Progenitor cell of endocrine pancreas (in vitro differentiated cells): ENCODE measurements at regions not wholly inside any gene's neighbourhood (a gene's known extent, or its start where the extent isn't known, plus 50 kb on each side); places are given as distances from the start of the nearest gene placed in this dataset.

Source experiments
- DNase-seq: peaks from one replicate; pipeline ENCODE4 v3.0.0; 2021; ENCODE audit warnings: low spot score; ENCODE audit not compliant: unreplicated experiment
- H3K27ac Mint-ChIP-seq: 2 replicates; pipeline ENCODE4 v1.8.0; 2021; ENCODE audit warnings: mild to moderate bottlenecking, moderate library complexity, mixed read lengths
- H3K27me3 Mint-ChIP-seq: 2 replicates; pipeline ENCODE4 v1.8.0; 2021; ENCODE audit warnings: mixed read lengths
- H3K36me3 Mint-ChIP-seq: 2 replicates; pipeline ENCODE4 v1.8.0; 2022; ENCODE audit warnings: mixed read lengths; ENCODE audit not compliant: insufficient read depth
- H3K4me1 Mint-ChIP-seq: 2 replicates; pipeline ENCODE4 v1.8.0; 2021; ENCODE audit warnings: low read depth, mixed read lengths
- H3K4me3 Mint-ChIP-seq: 2 replicates; pipeline ENCODE4 v1.8.0; 2021; ENCODE audit warnings: low read depth, mild to moderate bottlenecking, moderate library complexity, mixed read lengths
- H3K9me3 Mint-ChIP-seq: 2 replicates; pipeline ENCODE4 v1.8.0; 2021; ENCODE audit warnings: low read depth, mixed read lengths
- CTCF ChIP-seq: fragments of 200-600 bp; sonication (generic); IDR thresholded peaks from one replicate; pipeline ENCODE4 v1.5.0; 2021; ENCODE audit warnings: antibody characterized with exemption, mild to moderate bottlenecking; ENCODE audit not compliant: unreplicated experiment

- Mint-ChIP-seq H3K27ac (no peak overlapping the region), H3K36me3 (no peaks in the 10 kb centered on the region), H3K4me3 (no peak overlapping the region), H3K27me3 (peaks cover 21% of the 10 kb centered on the region), H3K9me3 (no peaks in the 10 kb centered on the region), H3K4me1 (peaks cover 8% of the 10 kb centered on the region)
- DNase-seq, result no peak
- TF ChIP-seq CTCF, result no peak
Observed at GRCh38 chr13:26927511-26927910, 166.9 kb upstream of the GPR12 start.

DNA sequence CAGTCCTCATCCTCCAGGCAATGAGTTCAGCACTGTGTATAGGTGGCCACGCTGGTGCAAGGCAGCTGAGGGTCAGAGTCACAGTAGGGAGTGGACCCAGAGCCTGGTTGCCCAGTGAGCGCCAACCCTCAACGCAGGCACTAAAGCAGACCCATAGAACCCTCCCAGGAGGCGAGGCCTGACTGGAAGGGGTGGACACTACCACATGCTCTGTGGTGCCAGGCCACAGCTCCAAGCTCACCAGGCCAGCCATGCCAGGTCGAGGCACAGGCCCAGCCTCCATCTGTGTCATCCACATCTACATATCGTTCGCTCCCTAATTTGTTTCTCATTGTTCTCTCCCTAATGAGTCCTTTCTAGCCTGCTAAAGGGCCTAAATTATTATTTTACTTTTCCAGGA, 165.8 kb upstream of the GPR12 start:
- Mint-ChIP-seq H3K27ac (no peak overlapping the region), H3K9me3 (no peaks in the 10 kb centered on the region), H3K27me3 (peaks cover 24% of the 10 kb centered on the region), H3K36me3 (no peaks in the 10 kb centered on the region), H3K4me3 (no peak overlapping the region), H3K4me1 (peaks cover 8% of the 10 kb centered on the region)
- DNase-seq, result no peak
- no peak for TF ChIP-seq CTCF

DNA sequence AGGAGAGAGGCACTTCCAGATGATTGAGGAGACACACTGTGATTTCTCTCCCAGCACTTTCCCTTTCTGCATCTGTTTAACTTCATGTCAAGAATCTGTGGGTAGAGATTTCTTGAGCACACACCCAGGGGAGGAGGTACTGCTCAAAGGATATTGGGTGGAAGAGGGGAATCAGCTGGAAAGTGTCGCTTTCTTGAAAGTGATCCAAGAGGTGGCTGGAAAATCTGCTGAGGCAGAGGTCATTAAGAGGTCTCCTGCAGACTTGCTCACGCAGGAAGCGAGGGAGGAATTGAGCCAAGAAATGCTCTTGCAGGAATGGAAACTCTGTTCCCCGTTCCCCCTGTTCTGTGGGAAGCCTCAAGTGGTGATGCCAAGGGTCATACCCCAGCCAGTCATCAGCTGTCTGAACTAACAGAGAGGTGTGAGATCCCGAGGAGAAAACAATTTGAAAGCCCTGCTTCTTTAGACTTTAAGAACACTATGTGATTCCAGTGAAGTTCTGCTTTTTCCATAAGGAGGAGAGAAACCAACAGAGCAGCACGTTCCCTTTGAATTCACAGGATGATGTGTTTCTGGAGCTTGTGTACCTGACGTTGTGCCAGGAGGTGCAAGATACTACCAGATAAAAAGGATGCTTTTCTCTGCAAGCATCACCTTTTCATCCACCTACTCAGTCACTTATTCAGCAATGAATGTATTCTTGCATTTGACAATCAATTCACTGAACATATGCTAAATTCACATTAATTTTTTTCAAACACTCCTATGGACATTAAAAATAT, 163.4 kb upstream of the GPR12 start:
- Mint-ChIP-seq H3K27me3 (peaks cover 23% of the 10 kb centered on the region), H3K27ac (no peak overlapping the region), H3K4me1 (peaks cover 13% of the 10 kb centered on the region), H3K9me3 (no peaks in the 10 kb centered on the region), H3K36me3 (no peaks in the 10 kb centered on the region), H3K4me3 (no peak overlapping the region)
- no peak for TF ChIP-seq CTCF
- DNase-seq, result no peak

DNA sequence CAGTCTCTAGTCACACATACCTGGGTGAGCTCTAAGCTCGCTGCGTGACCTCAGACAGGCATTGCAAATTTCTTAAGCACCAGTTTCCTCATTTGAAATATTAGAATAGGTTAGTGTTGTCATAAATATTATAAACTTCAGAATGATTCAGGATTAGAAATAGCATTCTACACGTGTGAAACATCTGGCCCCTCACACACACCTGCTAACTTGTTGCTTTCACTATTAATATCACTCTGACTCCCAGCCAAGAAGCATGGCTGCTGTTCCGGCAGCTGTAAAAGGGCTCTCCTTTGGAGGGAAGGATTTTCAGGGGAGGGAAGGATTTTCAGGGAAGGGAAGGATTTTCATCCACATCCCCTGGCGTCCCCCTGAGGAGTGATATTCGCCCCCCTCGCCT, 161.3 kb upstream of the GPR12 start:
- no peak for TF ChIP-seq CTCF
- Mint-ChIP-seq H3K36me3 (no peaks in the 10 kb centered on the region), H3K27me3 (peaks cover 15% of the 10 kb centered on the region), H3K9me3 (no peaks in the 10 kb centered on the region), H3K27ac (no peak overlapping the region), H3K4me3 (no peak overlapping the region), H3K4me1 (peaks cover 13% of the 10 kb centered on the region)
- DNase-seq, result no peak

DNA sequence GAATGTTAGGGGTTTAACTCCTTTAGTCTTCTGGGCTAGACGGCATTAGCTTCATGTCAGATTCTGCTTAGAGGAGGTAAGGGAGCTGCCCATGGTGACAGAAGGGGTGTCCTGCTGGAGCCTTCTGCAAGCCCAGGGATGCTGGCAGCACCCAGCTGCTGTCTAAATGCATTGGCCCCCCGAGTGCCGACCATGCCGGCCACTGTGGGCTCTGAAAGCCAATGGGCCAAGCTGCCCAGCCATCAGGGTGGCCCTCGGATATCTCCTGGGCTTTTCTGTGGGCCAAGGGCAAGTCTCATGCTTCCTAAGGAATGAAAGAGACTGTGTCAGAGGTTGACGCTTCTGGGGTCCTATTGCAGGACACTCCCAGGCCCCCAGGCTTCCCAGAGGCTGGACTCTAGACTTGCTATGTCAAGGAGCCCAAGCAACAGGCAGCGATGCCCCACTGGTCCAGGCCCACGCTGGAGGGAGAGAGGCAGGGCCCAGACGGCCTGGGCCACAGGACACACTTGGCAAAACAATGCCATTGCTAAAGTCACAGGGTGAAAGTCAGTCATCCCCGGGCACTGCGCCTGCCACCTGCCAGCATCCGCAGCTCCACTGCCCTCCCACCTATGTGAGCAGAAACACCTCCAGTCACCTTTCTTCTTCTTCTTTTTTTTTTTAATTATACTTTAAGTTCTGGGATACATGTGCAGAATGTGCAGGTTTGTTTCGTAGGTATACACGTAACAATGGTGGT, 160.2 kb upstream of the GPR12 start:
- Mint-ChIP-seq H3K4me1 (peaks cover 13% of the 10 kb centered on the region), H3K36me3 (no peaks in the 10 kb centered on the region), H3K4me3 (no peak overlapping the region), H3K27ac (no peak overlapping the region), H3K9me3 (no peaks in the 10 kb centered on the region), H3K27me3 (peaks cover 11% of the 10 kb centered on the region)
- DNase-seq, result no peak
- TF ChIP-seq CTCF, result no peak
